A673 (cell line): ENCODE measurements at regions not wholly inside any gene's neighbourhood (a gene's known extent, or its start where the extent isn't known, plus 50 kb on each side); places are given as distances from the start of the nearest gene placed in this dataset.

Experiments used
- CTCF ChIP-seq: fragments of 300-800, 200-600 bp; sonication (generic); conservative IDR thresholded peaks from 2 replicates; pipeline ENCODE4 v1.5.1; 2017; ENCODE audit warnings: low read depth, mild to moderate bottlenecking, antibody characterized with exemption, low read length, moderate library complexity, mixed read lengths
- EZH2 ChIP-seq: fragments of 200-600 bp; sonication (generic); IDR thresholded peaks from 2 replicates; pipeline ENCODE4 v1.6.1; 2017; ENCODE audit warnings: borderline replicate concordance, low read depth, mild to moderate bottlenecking, mixed read lengths, antibody characterized with exemption, low read length; ENCODE audit not compliant: poor library complexity, severe bottlenecking

- TF ChIP-seq CTCF, result no peak
- TF ChIP-seq EZH2, result no peak
Observed at GRCh38 chr20:39311851-39312506, 349.8 kb downstream of the DHX35 start.
